Left lung (tissue), 4 donors: ENCODE measurements at regions not wholly inside any gene's neighbourhood (a gene's known extent, or its start where the extent isn't known, plus 50 kb on each side); places are given as distances from the start of the nearest gene placed in this dataset.

Experiments used
- ATAC-seq: fragments of 200-7000 bp; cut with Tn5 transposase; one replicate; pipeline ENCODE4 v1.9.1; 2020; ENCODE audit warnings: moderate library complexity
- DNase-seq, 4 donors: peaks; one replicate each; pipeline ENCODE4 v3.0.0-alpha.2; 2013 to 2020
- H3K27ac ChIP-seq, 2 donors: fragments of 200-600 bp; sonication (generic) in 1 of 2; one replicate each; pipeline versions ENCODE4 v1.5.0 to v1.8.0; 2020 to 2021
- H3K27me3 ChIP-seq, 2 donors: fragments of 200-600 bp; sonication (generic) in 1 of 2; one replicate each; pipeline versions ENCODE4 v1.5.0 to v1.8.0; 2020 to 2021
- H3K36me3 ChIP-seq, 2 donors: fragments of 200-600 bp; sonication (generic) in 1 of 2; one replicate each; pipeline versions ENCODE4 v1.5.0 to v1.8.0; 2020 to 2021
- H3K4me1 ChIP-seq, 2 donors: fragments of 200-600 bp; one replicate each; pipeline ENCODE4 v1.8.0; 2021
- H3K4me3 ChIP-seq, 2 donors: fragments of 200-600 bp; sonication (generic) in 1 of 2; one replicate each; pipeline versions ENCODE4 v1.5.0 to v1.8.0; 2020 to 2021; ENCODE audit warnings: mild to moderate bottlenecking in 1 of 2
- H3K9me3 ChIP-seq, 2 donors: fragments of 200-600 bp; sonication (generic) in 1 of 2; one replicate each; pipeline versions ENCODE4 v1.5.0 to v1.8.0; 2020 to 2021
- CTCF ChIP-seq, 2 donors: fragments of 200-600 bp; sonication (generic) in 1 of 2; IDR thresholded peaks; one replicate each; pipeline versions ENCODE4 v1.5.0 to v1.8.0; 2021; ENCODE audit warnings: antibody characterized with exemption in 2 of 2
- intact Hi-C, 2 donors: fragments of 100-400 bp; cut with DNase I; formaldehyde crosslinking; loops; one replicate each; pipeline versions ENCODE4 v1.11.2 to v1.14.2; 2022
- donor health status: DM: no; HTN: yes; CAD: no.
- donor health status: DM: no; HTN: no; CAD: no.

- Histone ChIP-seq H3K27me3 (no peaks in the 10 kb centered on the region), H3K9me3 (no peaks in the 10 kb centered on the region), H3K4me3 (no peak overlapping the region), H3K27ac (no peak overlapping the region), H3K36me3 (no peaks in the 10 kb centered on the region), H3K4me1 (no peaks in the 10 kb centered on the region)
- ATAC-seq (no peak), DNase-seq (no peak)
- intact Hi-C loops: no loop called here
- TF ChIP-seq CTCF (IDR thresholded peaks at IDR 0.05): no peak
These were observed 2050.1 kb upstream of the PRR20A start for GRCh38 chr13:55090612-55091011.

- Histone ChIP-seq H3K36me3 (no peaks in the 10 kb centered on the region), H3K27me3 (no peaks in the 10 kb centered on the region), H3K9me3 (no peaks in the 10 kb centered on the region), H3K4me1 (no peaks in the 10 kb centered on the region), H3K27ac (no peak overlapping the region), H3K4me3 (no peak overlapping the region)
- no peak for TF ChIP-seq CTCF (IDR thresholded peaks at IDR 0.05)
- intact Hi-C loops: no loop called here
- DNase-seq (no peak), ATAC-seq (no peak)
These were observed 2049.5 kb upstream of the PRR20A start for GRCh38 chr13:55091172-55091571.

GRCh38 chr13:55106509-55106908 is 2034.2 kb upstream of the PRR20A start:
- intact Hi-C loops: no loop called here
- no peak for TF ChIP-seq CTCF (IDR thresholded peaks at IDR 0.05)
- no peak for DNase-seq
- Histone ChIP-seq H3K4me1 (no peaks in the 10 kb centered on the region), H3K36me3 (no peaks in the 10 kb centered on the region), H3K4me3 (no peak overlapping the region), H3K9me3 (no peaks in the 10 kb centered on the region), H3K27me3 (no peaks in the 10 kb centered on the region), H3K27ac (no peak overlapping the region)
- no peak for ATAC-seq

- intact Hi-C loops: no loop called here
- no peak for ATAC-seq
- no peak for TF ChIP-seq CTCF (IDR thresholded peaks at IDR 0.05)
- DNase-seq: peak in 2 of 4 donors; percentile 51 to 58
- H3K36me3 ChIP-seq: no peaks in the 10 kb centered on the region
- no peak overlapping the region for H3K4me3 ChIP-seq
- no peak overlapping the region for H3K27ac ChIP-seq
- H3K27me3 ChIP-seq: no peaks in the 10 kb centered on the region
- no peaks in the 10 kb centered on the region for H3K9me3 ChIP-seq
- no peaks in the 10 kb centered on the region for H3K4me1 ChIP-seq
These were observed 2020.1 kb upstream of the PRR20A start for GRCh38 chr13:55120631-55121030.

- Histone ChIP-seq H3K4me1 (no peaks in the 10 kb centered on the region), H3K9me3 (peaks cover 0 to 12% of the 10 kb centered on the region in 2 donors), H3K36me3 (no peaks in the 10 kb centered on the region), H3K4me3 (no peak overlapping the region), H3K27me3 (no peaks in the 10 kb centered on the region), H3K27ac (no peak overlapping the region)
- ATAC-seq (no peak), DNase-seq (no peak)
- TF ChIP-seq CTCF (IDR thresholded peaks at IDR 0.05): no peak
- intact Hi-C loops: no loop called here
These were observed 1985.7 kb upstream of the PRR20A start for GRCh38 chr13:55155046-55155445.
